Loucy (cell line): ENCODE measurements at regions not wholly inside any gene's neighbourhood (a gene's known extent, or its start where the extent isn't known, plus 50 kb on each side); places are given as distances from the start of the nearest gene placed in this dataset.
"Not testable (repeated sequence)": the region's sequence is repeated elsewhere in the genome, so short reads cannot be mapped to it uniquely, and the experiment has no call there.

Source experiments
- H2AFZ ChIP-seq: fragments of 200-600 bp; sonication (generic); 2 replicates; pipeline ENCODE4 v1.6.0; 2016; ENCODE audit warnings: antibody characterized with exemption, mild to moderate bottlenecking, low read length, moderate library complexity
- H3F3A ChIP-seq: fragments of 200-600 bp; 2 replicates; pipeline ENCODE4 v1.6.0; 2016; ENCODE audit warnings: antibody characterized with exemption, low read depth, mild to moderate bottlenecking
- H3K27me3 ChIP-seq: fragments of 200-600 bp; sonication (generic); 2 replicates; pipeline ENCODE4 v1.6.1; 2014; ENCODE audit warnings: low read length, mild to moderate bottlenecking; ENCODE audit not compliant: insufficient read depth, poor library complexity, severe bottlenecking
- H3K36me3 ChIP-seq: fragments of 200-600 bp; sonication (generic); 2 replicates; pipeline ENCODE4 v1.6.1; 2016; ENCODE audit warnings: low read length; ENCODE audit not compliant: insufficient read depth
- H3K4me1 ChIP-seq: fragments of 200-600 bp; sonication (generic); 2 replicates; pipeline ENCODE4 v1.5.1; 2014; ENCODE audit warnings: low read length, mild to moderate bottlenecking; ENCODE audit not compliant: insufficient read depth, poor library complexity, severe bottlenecking
- H3K4me2 ChIP-seq: fragments of 200-600 bp; sonication (generic); 2 replicates; pipeline ENCODE4 v1.6.0; 2014; ENCODE audit warnings: antibody characterized with exemption, low read length, low read depth, mild to moderate bottlenecking; ENCODE audit not compliant: poor library complexity, severe bottlenecking
- H3K4me3 ChIP-seq: fragments of 200-600 bp; sonication (generic); 2 replicates; pipeline ENCODE4 v1.5.1; 2014; ENCODE audit warnings: low read length, mild to moderate bottlenecking, mixed read lengths; ENCODE audit not compliant: poor library complexity, severe bottlenecking
- H3K79me2 ChIP-seq: fragments of 200-600 bp; sonication (generic); 2 replicates; pipeline ENCODE4 v1.6.1; 2014; ENCODE audit warnings: low read length; ENCODE audit not compliant: insufficient read depth
- H3K9ac ChIP-seq: fragments of 200-600 bp; sonication (generic); 2 replicates; pipeline ENCODE4 v1.6.0; 2014; ENCODE audit warnings: mild to moderate bottlenecking, low read depth, low read length, moderate library complexity; ENCODE audit not compliant: poor library complexity, severe bottlenecking
- H3K9me2 ChIP-seq: fragments of 200-600 bp; sonication (generic); replicated peaks from 2 replicates; pipeline ENCODE4 v1.6.1; 2016; ENCODE audit warnings: low read depth, low read length, mixed read lengths
- H3K9me3 ChIP-seq: fragments of 200-600 bp; sonication (generic); 2 replicates; pipeline ENCODE4 v1.6.1; 2014; ENCODE audit warnings: mild to moderate bottlenecking, antibody characterized with exemption, low read length, low read depth; ENCODE audit not compliant: insufficient read depth
- H4K20me1 ChIP-seq: fragments of 200-600 bp; sonication (generic); 2 replicates; pipeline ENCODE4 v1.6.0; 2014; ENCODE audit warnings: antibody characterized with exemption, low read length, mild to moderate bottlenecking; ENCODE audit not compliant: insufficient read depth, poor library complexity, severe bottlenecking
- CTCF ChIP-seq: fragments of 200-600 bp; sonication (generic); conservative IDR thresholded peaks from 2 replicates; pipeline ENCODE4 v1.5.1; 2014; ENCODE audit warnings: mild to moderate bottlenecking, antibody characterized with exemption, low read length
- EZH2phosphoT487 ChIP-seq: fragments of 200-600 bp; IDR thresholded peaks from 2 replicates; pipeline ENCODE4 v1.6.1; 2018; ENCODE audit warnings: antibody characterized with exemption, mild to moderate bottlenecking, moderate library complexity, borderline replicate concordance

- Histone ChIP-seq H3K4me1 (no peaks in the 10 kb centered on the region), H2AFZ (no peak overlapping the region), H3K9me2 (no peaks in the 10 kb centered on the region), H3K36me3 (no peaks in the 10 kb centered on the region), H3K9ac (no peak overlapping the region), H3F3A (no peaks in the 10 kb centered on the region), H3K9me3 (no peaks in the 10 kb centered on the region), H3K27me3 (no peaks in the 10 kb centered on the region), H3K4me3 (no peak overlapping the region), H3K79me2 (no peaks in the 10 kb centered on the region), H3K4me2 (no peak overlapping the region), H4K20me1 (no peaks in the 10 kb centered on the region)
- TF ChIP-seq EZH2phosphoT487: no peak
- no peak for TF ChIP-seq CTCF
Observed at GRCh38 chr4:43607827-43608461, 715.4 kb downstream of the GRXCR1 start.

DNA sequence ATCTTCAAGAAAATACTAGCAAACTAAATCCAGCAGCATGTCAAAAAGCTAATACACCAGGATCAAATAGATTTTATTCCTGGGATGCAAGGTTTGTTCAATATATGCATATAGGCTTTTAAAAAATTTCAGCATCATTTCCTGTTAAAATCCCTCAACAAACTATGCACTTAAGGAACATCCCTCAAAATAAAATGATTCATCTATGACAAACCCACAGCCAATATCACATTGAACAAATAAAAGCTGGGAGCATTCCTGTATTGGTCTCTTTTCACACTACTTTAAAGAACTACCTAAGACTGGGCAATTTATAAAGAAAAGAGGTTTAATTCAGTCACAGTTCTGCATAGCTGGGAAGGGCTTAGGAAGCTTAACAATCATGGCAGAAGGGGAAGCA is 726.7 kb downstream of the GRXCR1 start:
- no peak overlapping the region for H3K4me3 ChIP-seq
- no peaks in the 10 kb centered on the region for H3K36me3 ChIP-seq
- H3K27me3 ChIP-seq: no peaks in the 10 kb centered on the region
- no peak overlapping the region for H3K4me2 ChIP-seq
- no peaks in the 10 kb centered on the region for H3F3A ChIP-seq
- TF ChIP-seq CTCF: no peak
- TF ChIP-seq EZH2phosphoT487: no peak
- H3K4me1 ChIP-seq: no peaks in the 10 kb centered on the region
- H3K9ac ChIP-seq: no peak overlapping the region
- H2AFZ ChIP-seq: no peak overlapping the region
- no peaks in the 10 kb centered on the region for H3K79me2 ChIP-seq
- H3K9me3 ChIP-seq: no peaks in the 10 kb centered on the region
- no peaks in the 10 kb centered on the region for H3K9me2 ChIP-seq
- H4K20me1 ChIP-seq: no peaks in the 10 kb centered on the region

- not testable (repeated sequence) for H3K9me2 ChIP-seq, H3K9ac ChIP-seq, H3K79me2 ChIP-seq, H3F3A ChIP-seq, H3K4me2 ChIP-seq, H2AFZ ChIP-seq, H3K27me3 ChIP-seq, H3K4me3 ChIP-seq, H3K4me1 ChIP-seq, H3K36me3 ChIP-seq, H4K20me1 ChIP-seq, H3K9me3 ChIP-seq
Observed at GRCh38 chr4:43637893-43638292, 745.4 kb downstream of the GRXCR1 start.

GRCh38 chr4:43651991-43652390 is 759.5 kb downstream of the GRXCR1 start:
- Histone ChIP-seq H3K36me3 (no peaks in the 10 kb centered on the region), H3K9ac (no peak overlapping the region), H2AFZ (no peak overlapping the region), H3K79me2 (no peaks in the 10 kb centered on the region), H3K4me3 (no peak overlapping the region), H3K27me3 (no peaks in the 10 kb centered on the region), H3F3A (no peaks in the 10 kb centered on the region), H3K4me2 (no peak overlapping the region), H3K4me1 (no peaks in the 10 kb centered on the region), H3K9me3 (no peaks in the 10 kb centered on the region), H4K20me1 (no peaks in the 10 kb centered on the region), H3K9me2 (no peaks in the 10 kb centered on the region)
- TF ChIP-seq EZH2phosphoT487: no peak

DNA sequence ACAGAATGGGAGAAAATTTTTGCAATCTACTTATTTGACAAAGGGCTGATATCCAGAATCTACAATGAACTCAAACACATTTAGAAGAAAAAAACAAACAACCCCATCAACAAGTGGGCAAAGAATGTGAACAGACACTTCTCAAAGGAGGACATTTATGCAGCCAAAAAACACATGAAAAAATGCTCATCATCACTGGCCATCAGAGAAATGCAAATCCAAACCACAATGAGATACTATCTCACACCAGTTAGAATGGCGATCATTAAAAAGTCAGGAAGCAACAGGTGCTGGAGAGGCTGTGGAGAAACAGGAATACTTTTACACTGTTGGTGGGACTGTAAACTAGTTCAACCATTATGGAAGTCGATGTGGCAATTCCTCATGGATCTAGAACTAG is 767.0 kb downstream of the GRXCR1 start:
- not testable (repeated sequence) for H3F3A ChIP-seq, H3K79me2 ChIP-seq, H3K4me1 ChIP-seq, H4K20me1 ChIP-seq, H2AFZ ChIP-seq, H3K9me3 ChIP-seq, H3K4me3 ChIP-seq, H3K36me3 ChIP-seq, H3K4me2 ChIP-seq, H3K9ac ChIP-seq, H3K9me2 ChIP-seq, H3K27me3 ChIP-seq

GRCh38 chr4:43672265-43672885 is 776.2 kb downstream of the KCTD8 start:
- not testable (repeated sequence) for H3K4me1 ChIP-seq, H3F3A ChIP-seq, H3K9ac ChIP-seq, H3K9me3 ChIP-seq, H4K20me1 ChIP-seq, H3K4me2 ChIP-seq, H3K9me2 ChIP-seq, H3K27me3 ChIP-seq, H3K4me3 ChIP-seq, H3K36me3 ChIP-seq, H2AFZ ChIP-seq, H3K79me2 ChIP-seq
